H1 (cell line): ENCODE measurements at regions not wholly inside any gene's neighbourhood (a gene's known extent, or its start where the extent isn't known, plus 50 kb on each side); places are given as distances from the start of the nearest gene placed in this dataset.

Source experiments
- BACH1 ChIP-seq: IDR thresholded peaks from 2 replicates; pipeline ENCODE4 v1.6.1; 2012; ENCODE audit warnings: low read length, improper control_type of control experiment
- KDM1A ChIP-seq: fragments of 200-600, 300-600 bp; sonication (generic); IDR thresholded peaks from 2 replicates; pipeline ENCODE4 v1.7.1; 2016; ENCODE audit warnings: mild to moderate bottlenecking, low read length, borderline replicate concordance
- POLR2AphosphoS5 ChIP-seq: IDR thresholded peaks from 2 replicates; pipeline ENCODE4 v1.6.1; 2011; ENCODE audit warnings: low read depth, low read length
- POU5F1 ChIP-seq: IDR thresholded peaks from 2 replicates; pipeline ENCODE4 v1.6.1; 2011; ENCODE audit warnings: low read depth, mild to moderate bottlenecking, low read length, moderate library complexity
- TF ChIP-seq, protein P1 (sequence below): IDR thresholded peaks from 2 replicates; pipeline ENCODE4 v1.6.1; 2012; ENCODE audit warnings: low read length, inconsistent platforms
- TF ChIP-seq, protein P2 (sequence below), 3 experiments: IDR thresholded peaks; 1 replicate in 2 of 3; 2 replicates in 1 of 3; pipeline versions ENCODE4 v1.5.1 to v1.6.1; 2011; ENCODE audit warnings: low read length in 3 of 3, mild to moderate bottlenecking in 3 of 3, inconsistent platforms in 2 of 3, low read depth in 1 of 3, moderate library complexity in 1 of 3; ENCODE audit not compliant: insufficient read depth in 1 of 3; ENCODE audit errors: control extremely low read depth in 1 of 3

DNA sequence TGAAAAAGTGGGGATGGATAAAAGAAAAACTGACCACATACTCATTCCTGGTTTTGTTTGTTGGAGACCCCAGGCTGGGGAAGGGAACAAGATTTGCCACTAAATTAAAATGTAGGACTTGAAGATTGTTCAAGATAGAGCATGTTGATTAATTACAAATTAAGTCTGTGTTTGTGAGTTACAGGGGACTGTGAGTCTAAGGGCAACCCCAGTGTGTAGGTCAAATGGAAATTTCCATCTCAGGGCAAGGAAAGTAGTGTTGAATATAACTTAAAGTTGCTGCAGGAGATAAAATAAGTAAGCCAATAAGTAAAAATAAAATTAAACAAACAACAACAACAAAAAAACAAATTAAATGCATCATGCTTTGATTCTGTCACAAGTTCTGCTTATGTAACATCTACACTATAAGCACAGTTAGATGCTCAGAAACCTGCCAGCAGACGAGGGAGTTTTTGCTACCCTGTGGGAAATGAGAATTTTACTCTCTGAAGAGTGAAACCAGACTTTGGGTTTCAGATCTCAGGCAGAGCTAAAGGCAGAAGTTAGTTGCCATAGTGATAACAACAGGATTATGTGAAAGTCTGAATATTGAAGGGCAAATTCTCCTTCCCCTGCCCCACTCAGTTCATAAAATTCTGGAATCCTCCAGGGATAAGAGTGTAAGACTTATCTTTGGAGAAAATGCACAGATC lies 352.3 kb downstream of the GRXCR1 start (continued):
- TF ChIP-seq POU5F1 (no peak), POLR2AphosphoS5 (no peak), BACH1 (no peak), KDM1A (no peak)
- TF ChIP-seq, protein P1, sequence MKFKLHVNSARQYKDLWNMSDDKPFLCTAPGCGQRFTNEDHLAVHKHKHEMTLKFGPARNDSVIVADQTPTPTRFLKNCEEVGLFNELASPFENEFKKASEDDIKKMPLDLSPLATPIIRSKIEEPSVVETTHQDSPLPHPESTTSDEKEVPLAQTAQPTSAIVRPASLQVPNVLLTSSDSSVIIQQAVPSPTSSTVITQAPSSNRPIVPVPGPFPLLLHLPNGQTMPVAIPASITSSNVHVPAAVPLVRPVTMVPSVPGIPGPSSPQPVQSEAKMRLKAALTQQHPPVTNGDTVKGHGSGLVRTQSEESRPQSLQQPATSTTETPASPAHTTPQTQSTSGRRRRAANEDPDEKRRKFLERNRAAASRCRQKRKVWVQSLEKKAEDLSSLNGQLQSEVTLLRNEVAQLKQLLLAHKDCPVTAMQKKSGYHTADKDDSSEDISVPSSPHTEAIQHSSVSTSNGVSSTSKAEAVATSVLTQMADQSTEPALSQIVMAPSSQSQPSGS, result no peak
- TF ChIP-seq, protein P2, sequence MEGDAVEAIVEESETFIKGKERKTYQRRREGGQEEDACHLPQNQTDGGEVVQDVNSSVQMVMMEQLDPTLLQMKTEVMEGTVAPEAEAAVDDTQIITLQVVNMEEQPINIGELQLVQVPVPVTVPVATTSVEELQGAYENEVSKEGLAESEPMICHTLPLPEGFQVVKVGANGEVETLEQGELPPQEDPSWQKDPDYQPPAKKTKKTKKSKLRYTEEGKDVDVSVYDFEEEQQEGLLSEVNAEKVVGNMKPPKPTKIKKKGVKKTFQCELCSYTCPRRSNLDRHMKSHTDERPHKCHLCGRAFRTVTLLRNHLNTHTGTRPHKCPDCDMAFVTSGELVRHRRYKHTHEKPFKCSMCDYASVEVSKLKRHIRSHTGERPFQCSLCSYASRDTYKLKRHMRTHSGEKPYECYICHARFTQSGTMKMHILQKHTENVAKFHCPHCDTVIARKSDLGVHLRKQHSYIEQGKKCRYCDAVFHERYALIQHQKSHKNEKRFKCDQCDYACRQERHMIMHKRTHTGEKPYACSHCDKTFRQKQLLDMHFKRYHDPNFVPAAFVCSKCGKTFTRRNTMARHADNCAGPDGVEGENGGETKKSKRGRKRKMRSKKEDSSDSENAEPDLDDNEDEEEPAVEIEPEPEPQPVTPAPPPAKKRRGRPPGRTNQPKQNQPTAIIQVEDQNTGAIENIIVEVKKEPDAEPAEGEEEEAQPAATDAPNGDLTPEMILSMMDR (IDR thresholded peaks at IDR 0.05; ENCODE audit: control extremely low read depth in 1 of 3, insufficient read depth in 1 of 3, low read depth in 1 of 3, low read length in 3 of 3), result no peak
